GM12872 (cell line): ENCODE measurements at regions not wholly inside any gene's neighbourhood (a gene's known extent, or its start where the extent isn't known, plus 50 kb on each side); places are given as distances from the start of the nearest gene placed in this dataset.

Experiments used
- TF ChIP-seq, protein P1 (sequence below): IDR thresholded peaks from 3 replicates; pipeline ENCODE4 v1.5.1; 2011; ENCODE audit warnings: low read depth, mild to moderate bottlenecking, low read length, moderate library complexity; ENCODE audit not compliant: insufficient read depth

GRCh38 chr1:34426325-34426896, 249.7 kb downstream of the C1orf94 start:
- TF ChIP-seq, protein P1, sequence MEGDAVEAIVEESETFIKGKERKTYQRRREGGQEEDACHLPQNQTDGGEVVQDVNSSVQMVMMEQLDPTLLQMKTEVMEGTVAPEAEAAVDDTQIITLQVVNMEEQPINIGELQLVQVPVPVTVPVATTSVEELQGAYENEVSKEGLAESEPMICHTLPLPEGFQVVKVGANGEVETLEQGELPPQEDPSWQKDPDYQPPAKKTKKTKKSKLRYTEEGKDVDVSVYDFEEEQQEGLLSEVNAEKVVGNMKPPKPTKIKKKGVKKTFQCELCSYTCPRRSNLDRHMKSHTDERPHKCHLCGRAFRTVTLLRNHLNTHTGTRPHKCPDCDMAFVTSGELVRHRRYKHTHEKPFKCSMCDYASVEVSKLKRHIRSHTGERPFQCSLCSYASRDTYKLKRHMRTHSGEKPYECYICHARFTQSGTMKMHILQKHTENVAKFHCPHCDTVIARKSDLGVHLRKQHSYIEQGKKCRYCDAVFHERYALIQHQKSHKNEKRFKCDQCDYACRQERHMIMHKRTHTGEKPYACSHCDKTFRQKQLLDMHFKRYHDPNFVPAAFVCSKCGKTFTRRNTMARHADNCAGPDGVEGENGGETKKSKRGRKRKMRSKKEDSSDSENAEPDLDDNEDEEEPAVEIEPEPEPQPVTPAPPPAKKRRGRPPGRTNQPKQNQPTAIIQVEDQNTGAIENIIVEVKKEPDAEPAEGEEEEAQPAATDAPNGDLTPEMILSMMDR = no peak

GRCh38 chr1:34427170-34427569, 250.5 kb downstream of the C1orf94 start:
- TF ChIP-seq, protein P1 = no peak

- TF ChIP-seq, protein P1 = no peak
These were observed 256.4 kb downstream of the C1orf94 start for GRCh38 chr1:34433099-34433498.

- TF ChIP-seq, protein P1 = no peak
These were observed 260.1 kb downstream of the C1orf94 start for GRCh38 chr1:34436836-34437235.

DNA sequence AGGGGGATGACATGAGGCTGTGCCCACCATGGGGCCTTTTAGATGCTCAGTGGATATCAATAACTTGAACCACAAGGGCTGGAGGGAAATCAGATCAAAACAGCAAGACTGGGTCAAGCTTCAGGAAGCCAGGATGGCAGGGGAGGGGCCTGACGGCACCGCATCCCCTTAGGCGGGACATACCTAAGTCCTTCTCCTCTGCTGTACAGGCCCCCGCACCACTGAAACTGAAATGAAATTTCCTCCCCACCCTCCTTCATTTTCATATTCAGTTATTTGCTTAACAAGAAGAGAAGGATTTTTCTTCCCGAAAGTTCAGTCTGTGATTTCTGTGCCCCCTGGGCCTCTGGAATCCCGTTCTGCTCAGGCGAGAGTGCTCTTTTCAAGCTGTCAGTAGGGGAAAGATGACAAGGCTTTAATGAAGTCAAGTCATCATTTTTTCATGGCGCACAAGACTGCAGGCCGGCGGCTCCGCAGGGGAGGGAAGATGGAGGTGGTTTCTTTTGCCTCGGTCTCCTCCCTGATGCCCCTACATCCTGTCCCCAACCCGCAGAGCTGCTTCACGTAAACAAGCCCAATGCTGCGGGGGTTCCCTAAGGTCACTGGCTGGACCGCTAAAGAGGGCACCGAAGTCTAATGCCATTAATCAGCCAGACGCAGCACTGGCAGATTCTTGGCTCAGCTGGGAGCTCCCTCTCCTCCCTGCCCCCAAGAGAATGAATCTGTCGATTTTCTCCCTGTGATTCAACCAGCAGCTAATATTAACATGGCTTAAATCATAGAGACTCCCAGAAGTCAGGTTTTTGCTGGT, 264.8 kb downstream of the C1orf94 start:
- TF ChIP-seq, protein P1 = no peak

- TF ChIP-seq, protein P1 = no peak
These were observed 267.8 kb downstream of the C1orf94 start for GRCh38 chr1:34444516-34444915.

DNA sequence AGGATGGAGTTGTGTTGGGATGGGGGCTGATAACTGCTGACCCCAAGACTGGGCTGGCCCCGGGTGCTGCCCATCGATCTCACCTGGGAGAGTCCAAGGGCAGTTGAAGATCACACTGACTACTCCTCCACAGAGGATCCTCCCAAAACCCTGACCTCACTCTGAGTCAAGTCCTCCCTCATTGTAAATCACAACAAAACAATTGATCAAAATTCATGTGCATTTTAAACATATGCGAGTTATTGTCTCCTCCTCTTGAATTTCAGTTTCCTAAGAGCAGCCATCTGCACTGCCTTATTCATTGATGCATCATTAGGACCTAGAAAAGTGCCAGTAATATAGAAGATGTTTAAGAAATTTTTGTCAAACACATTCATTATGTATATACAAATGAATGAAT, 273.6 kb downstream of the C1orf94 start:
- TF ChIP-seq, protein P1 = no peak
